ENCODE measurements at regions not wholly inside any gene's neighbourhood (a gene's known extent, or its start where the extent isn't known, plus 50 kb on each side); places are given as distances from the start of the nearest gene placed in this dataset.

DNA sequence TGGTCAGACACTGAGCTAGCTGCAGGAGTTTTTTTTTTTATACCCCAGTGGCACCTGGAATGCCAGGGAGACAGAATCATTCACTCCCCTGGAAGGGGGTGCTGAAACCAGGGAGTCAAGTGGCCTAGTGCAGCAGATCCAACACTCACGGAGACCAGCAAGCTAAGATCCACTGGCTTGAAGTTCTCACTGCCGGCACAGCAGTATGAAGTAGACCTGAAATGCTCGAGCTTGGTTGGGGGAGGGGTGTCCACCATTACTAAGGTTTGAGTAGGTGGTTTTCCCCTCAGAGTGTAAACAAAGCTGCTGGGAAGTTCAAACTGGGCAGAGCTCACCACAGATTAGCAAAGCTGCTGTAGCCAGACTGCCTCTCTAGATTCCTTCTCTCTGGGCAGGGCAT, 537.9 kb upstream of the LCORL start:
- no peak for TF ChIP-seq TAF1 (IDR thresholded peaks at IDR 0.05; ENCODE audit: borderline replicate concordance, insufficient read depth, low read length)
- no peak for TF ChIP-seq SIN3A (IDR thresholded peaks at IDR 0.05; ENCODE audit: borderline replicate concordance, insufficient read depth, low read length)
- TF ChIP-seq, protein P1, sequence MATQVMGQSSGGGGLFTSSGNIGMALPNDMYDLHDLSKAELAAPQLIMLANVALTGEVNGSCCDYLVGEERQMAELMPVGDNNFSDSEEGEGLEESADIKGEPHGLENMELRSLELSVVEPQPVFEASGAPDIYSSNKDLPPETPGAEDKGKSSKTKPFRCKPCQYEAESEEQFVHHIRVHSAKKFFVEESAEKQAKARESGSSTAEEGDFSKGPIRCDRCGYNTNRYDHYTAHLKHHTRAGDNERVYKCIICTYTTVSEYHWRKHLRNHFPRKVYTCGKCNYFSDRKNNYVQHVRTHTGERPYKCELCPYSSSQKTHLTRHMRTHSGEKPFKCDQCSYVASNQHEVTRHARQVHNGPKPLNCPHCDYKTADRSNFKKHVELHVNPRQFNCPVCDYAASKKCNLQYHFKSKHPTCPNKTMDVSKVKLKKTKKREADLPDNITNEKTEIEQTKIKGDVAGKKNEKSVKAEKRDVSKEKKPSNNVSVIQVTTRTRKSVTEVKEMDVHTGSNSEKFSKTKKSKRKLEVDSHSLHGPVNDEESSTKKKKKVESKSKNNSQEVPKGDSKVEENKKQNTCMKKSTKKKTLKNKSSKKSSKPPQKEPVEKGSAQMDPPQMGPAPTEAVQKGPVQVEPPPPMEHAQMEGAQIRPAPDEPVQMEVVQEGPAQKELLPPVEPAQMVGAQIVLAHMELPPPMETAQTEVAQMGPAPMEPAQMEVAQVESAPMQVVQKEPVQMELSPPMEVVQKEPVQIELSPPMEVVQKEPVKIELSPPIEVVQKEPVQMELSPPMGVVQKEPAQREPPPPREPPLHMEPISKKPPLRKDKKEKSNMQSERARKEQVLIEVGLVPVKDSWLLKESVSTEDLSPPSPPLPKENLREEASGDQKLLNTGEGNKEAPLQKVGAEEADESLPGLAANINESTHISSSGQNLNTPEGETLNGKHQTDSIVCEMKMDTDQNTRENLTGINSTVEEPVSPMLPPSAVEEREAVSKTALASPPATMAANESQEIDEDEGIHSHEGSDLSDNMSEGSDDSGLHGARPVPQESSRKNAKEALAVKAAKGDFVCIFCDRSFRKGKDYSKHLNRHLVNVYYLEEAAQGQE (IDR thresholded peaks at IDR 0.05; ENCODE audit: insufficient read depth in 1 of 2, low read depth in 2 of 2, low read length in 2 of 2): no peak
- TF ChIP-seq POLR2AphosphoS5 (IDR thresholded peaks at IDR 0.05; ENCODE audit: low read depth, low read length): no peak
- no peak for TF ChIP-seq FOXP2 (optimal IDR thresholded peaks at IDR 0.05; ENCODE audit: borderline replicate concordance, extremely low read depth, extremely low read length, insufficient read depth)

DNA sequence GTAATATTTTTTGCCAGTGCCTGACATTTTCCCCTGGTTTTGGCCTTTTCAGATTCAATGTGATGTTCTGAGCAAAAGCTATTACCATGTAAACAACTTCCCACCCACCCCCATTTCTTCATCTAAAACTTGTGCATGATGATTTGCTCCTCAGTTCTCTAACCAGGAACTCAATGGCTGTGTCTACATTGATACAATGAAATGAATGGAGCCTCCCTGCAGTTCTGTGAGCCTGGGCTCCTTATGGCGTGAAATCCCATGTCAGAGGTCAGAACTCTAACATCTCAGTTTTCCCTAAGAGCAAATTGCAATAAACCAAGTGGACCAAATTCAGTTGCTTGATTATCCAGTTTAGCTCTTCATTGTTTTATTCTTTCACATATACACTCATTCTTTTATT, 534.8 kb upstream of the LCORL start:
- TF ChIP-seq POLR2AphosphoS5 (IDR thresholded peaks at IDR 0.05; ENCODE audit: low read depth, low read length) (no peak), SIN3A (IDR thresholded peaks at IDR 0.05; ENCODE audit: borderline replicate concordance, insufficient read depth, low read length) (no peak), TAF1 (IDR thresholded peaks at IDR 0.05; ENCODE audit: borderline replicate concordance, insufficient read depth, low read length) (no peak), FOXP2 (optimal IDR thresholded peaks at IDR 0.05; ENCODE audit: borderline replicate concordance, extremely low read depth, extremely low read length, insufficient read depth) (no peak)
- TF ChIP-seq, protein P1 (IDR thresholded peaks at IDR 0.05; ENCODE audit: insufficient read depth in 1 of 2, low read depth in 2 of 2, low read length in 2 of 2): no peak

DNA sequence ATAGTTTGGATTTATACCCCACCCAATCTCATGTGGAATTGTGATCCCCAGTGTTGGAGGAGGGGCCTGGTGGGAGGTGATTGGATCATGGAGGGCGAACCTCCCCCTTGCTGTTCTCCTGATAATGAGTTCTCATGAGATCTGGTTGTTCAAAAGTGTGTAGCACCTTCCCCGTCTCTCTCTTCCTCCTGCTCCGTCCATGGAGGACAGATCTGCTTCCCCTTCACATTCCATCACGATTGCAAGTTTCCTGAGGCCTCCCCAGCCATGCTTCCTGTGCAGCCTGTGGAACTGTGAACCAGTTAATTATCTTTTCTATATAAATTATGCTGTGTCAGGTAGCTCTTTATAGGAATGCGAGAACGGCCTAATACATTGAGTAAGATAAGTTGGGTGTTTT, 518.8 kb upstream of the LCORL start:
- TF ChIP-seq TAF1 (IDR thresholded peaks at IDR 0.05; ENCODE audit: borderline replicate concordance, insufficient read depth, low read length) (no peak), POLR2AphosphoS5 (IDR thresholded peaks at IDR 0.05; ENCODE audit: low read depth, low read length) (no peak), SIN3A (IDR thresholded peaks at IDR 0.05; ENCODE audit: borderline replicate concordance, insufficient read depth, low read length) (no peak), FOXP2 (optimal IDR thresholded peaks at IDR 0.05; ENCODE audit: borderline replicate concordance, extremely low read depth, extremely low read length, insufficient read depth) (no peak)
- TF ChIP-seq, protein P1 (IDR thresholded peaks at IDR 0.05; ENCODE audit: insufficient read depth in 1 of 2, low read depth in 2 of 2, low read length in 2 of 2): no peak

DNA sequence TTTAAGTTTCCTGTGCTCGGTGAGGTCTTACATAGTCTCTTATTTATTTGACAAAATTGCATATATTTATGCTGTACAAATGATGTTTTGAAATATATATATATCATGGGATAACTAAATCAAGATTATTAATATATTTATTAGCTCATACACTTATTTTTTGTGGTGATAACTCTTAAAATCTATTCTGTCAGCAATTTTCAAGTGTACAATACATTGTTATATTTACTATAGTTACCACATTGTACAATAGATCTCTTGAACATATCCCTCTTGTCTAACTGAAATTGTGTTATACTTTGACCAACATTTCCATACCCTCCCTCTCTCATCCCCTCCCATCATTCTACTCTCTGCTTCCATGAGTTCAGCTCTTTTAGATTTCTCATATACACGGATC, 516.6 kb upstream of the LCORL start:
- no peak for TF ChIP-seq TAF1 (IDR thresholded peaks at IDR 0.05; ENCODE audit: borderline replicate concordance, insufficient read depth, low read length)
- TF ChIP-seq SIN3A (IDR thresholded peaks at IDR 0.05; ENCODE audit: borderline replicate concordance, insufficient read depth, low read length): no peak
- TF ChIP-seq POLR2AphosphoS5 (IDR thresholded peaks at IDR 0.05; ENCODE audit: low read depth, low read length): no peak
- TF ChIP-seq FOXP2 (optimal IDR thresholded peaks at IDR 0.05; ENCODE audit: borderline replicate concordance, extremely low read depth, extremely low read length, insufficient read depth): no peak
- TF ChIP-seq, protein P1 (IDR thresholded peaks at IDR 0.05; ENCODE audit: insufficient read depth in 1 of 2, low read depth in 2 of 2, low read length in 2 of 2): no peak

DNA sequence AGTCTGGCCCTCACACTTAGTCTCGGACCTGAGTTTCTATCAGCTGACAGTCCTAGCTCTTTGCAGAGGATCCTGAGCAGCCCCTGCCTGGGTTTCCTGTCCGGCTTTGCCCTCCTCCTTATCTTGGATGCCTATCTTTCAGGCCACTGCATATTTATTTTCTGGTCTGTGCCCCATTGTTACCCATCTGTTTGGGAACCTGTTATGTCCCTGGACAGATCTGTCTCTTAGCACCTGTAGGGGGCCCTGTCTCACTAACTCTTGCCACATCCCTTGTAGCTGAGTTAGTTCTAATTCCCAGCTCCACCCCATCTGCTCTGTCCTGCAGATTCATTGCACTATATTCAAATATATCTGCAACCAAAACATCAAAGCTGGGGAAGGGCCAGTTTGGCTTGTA, 514.9 kb upstream of the LCORL start:
- TF ChIP-seq SIN3A (IDR thresholded peaks at IDR 0.05; ENCODE audit: borderline replicate concordance, insufficient read depth, low read length): no peak
- TF ChIP-seq POLR2AphosphoS5 (IDR thresholded peaks at IDR 0.05; ENCODE audit: low read depth, low read length): no peak
- TF ChIP-seq FOXP2 (optimal IDR thresholded peaks at IDR 0.05; ENCODE audit: borderline replicate concordance, extremely low read depth, extremely low read length, insufficient read depth): no peak
- TF ChIP-seq TAF1 (IDR thresholded peaks at IDR 0.05; ENCODE audit: borderline replicate concordance, insufficient read depth, low read length): no peak
- TF ChIP-seq, protein P1 (IDR thresholded peaks at IDR 0.05; ENCODE audit: insufficient read depth in 1 of 2, low read depth in 2 of 2, low read length in 2 of 2): no peak

Measured in PFSK-1 (cell line).